ENCODE measurements at regions not wholly inside any gene's neighbourhood (a gene's known extent, or its start where the extent isn't known, plus 50 kb on each side); places are given as distances from the start of the nearest gene placed in this dataset.

DNA sequence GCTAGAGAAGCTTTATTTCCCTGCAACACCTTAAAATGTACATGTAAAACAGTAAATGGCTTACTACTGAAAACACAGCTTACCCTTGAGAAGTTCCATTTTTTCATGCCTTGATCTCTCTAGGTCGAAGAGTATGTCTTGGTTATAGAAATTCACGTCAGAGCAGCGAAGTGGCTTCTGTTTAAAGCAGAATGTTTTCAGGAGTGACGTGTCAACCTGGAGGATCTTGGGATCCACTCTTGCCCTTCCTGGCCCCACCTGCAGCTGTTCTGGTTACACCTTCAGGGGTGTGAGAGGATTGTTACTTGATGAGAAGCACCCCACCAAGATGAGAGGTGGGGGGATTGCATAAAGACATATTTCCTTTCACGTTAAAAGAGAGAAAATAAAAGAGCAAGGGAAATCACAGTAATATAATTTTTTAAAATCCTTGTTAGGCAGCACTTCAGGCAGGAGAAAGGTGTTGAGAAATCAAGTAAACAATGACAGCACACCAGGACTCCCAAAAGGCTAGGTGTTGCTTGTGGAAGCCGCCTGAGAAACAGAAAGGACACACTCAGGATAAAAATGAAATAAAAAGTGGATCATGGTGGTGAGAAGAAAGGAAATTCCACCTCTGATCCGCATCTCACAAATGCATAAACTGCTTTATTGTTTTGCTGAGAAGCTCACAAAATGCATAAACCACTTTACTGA is 149.7 kb downstream of the UNC5CL start:
- no peak overlapping the region for H3K4me3 ChIP-seq (ENCODE audit: low read length in 2 of 2)
- no peaks in the 10 kb centered on the region for H3K27me3 ChIP-seq (ENCODE audit: control insufficient read depth in 1 of 2, insufficient read depth in 2 of 2, low read length in 1 of 2)
- 93% methylated on average over 7 of the region's 7 CpGs for WGBS, 2 donors
- ATAC-seq (ENCODE audit: low FRiP score) (no peak), DNase-seq (no peak)
- no peaks in the 10 kb centered on the region for H3K36me3 ChIP-seq (ENCODE audit: control insufficient read depth in 1 of 2, insufficient read depth in 2 of 2, low read length in 1 of 2)
- intact Hi-C loops (cut with DNase I): no loop called here
- no peaks in the 10 kb centered on the region for H3K9me3 ChIP-seq (ENCODE audit: control insufficient read depth, low read length)
- no peaks in the 10 kb centered on the region for H3K4me1 ChIP-seq (ENCODE audit: control insufficient read depth in 1 of 2, insufficient read depth in 2 of 2, low read length in 2 of 2)
- no peak overlapping the region for H3K27ac ChIP-seq (ENCODE audit: low read depth in 1 of 2, low read length in 2 of 2)

GRCh38 chr6:40888456-40888990 is 150.5 kb downstream of the UNC5CL start:
- DNase-seq (no peak), ATAC-seq (ENCODE audit: low FRiP score) (no peak)
- intact Hi-C loops (cut with DNase I): no loop called here
- 59 to 62% methylated on average over 3 of the region's 3 CpGs for WGBS, 2 donors
- Histone ChIP-seq H3K4me3 (ENCODE audit: low read length in 2 of 2) (no peak overlapping the region), H3K4me1 (ENCODE audit: control insufficient read depth in 1 of 2, insufficient read depth in 2 of 2, low read length in 2 of 2) (no peaks in the 10 kb centered on the region), H3K9me3 (ENCODE audit: control insufficient read depth, low read length) (no peaks in the 10 kb centered on the region), H3K36me3 (ENCODE audit: control insufficient read depth in 1 of 2, insufficient read depth in 2 of 2, low read length in 1 of 2) (no peaks in the 10 kb centered on the region), H3K27me3 (ENCODE audit: control insufficient read depth in 1 of 2, insufficient read depth in 2 of 2, low read length in 1 of 2) (no peaks in the 10 kb centered on the region), H3K27ac (ENCODE audit: low read depth in 1 of 2, low read length in 2 of 2) (no peak overlapping the region)

DNA sequence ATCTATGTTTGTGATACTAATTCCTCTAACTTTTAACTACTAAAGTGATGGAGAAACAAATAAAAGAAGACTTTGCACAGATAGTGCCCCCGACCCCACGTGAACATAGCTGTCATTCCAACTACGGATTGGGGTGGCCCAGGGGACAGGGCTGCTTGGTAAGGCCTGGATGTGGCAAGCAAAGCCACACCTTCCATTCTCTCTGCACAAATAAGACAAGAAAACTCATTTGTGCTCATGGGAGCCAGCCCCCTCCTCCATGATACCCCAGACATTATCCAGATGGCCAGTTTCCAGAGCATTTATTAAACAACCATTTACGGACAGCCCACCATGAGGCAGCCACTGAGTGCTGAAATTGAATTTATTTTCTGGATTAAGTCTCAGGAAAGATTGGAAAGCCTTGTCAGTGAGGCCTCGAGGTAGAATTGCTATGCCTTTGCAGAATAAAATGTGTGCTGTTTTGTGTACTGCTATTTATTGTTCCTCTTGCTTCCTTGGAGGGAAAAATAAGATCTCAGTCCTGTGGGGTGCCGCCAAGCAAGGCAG is 151.2 kb downstream of the UNC5CL start:
- DNase-seq (no peak), ATAC-seq (ENCODE audit: low FRiP score) (no peak)
- intact Hi-C loops (cut with DNase I): no loop called here
- no peaks in the 10 kb centered on the region for H3K4me1 ChIP-seq (ENCODE audit: control insufficient read depth in 1 of 2, insufficient read depth in 2 of 2, low read length in 2 of 2)
- 83 to 84% methylated on average over 6 of the region's 6 CpGs for WGBS, 2 donors
- no peaks in the 10 kb centered on the region for H3K27me3 ChIP-seq (ENCODE audit: control insufficient read depth in 1 of 2, insufficient read depth in 2 of 2, low read length in 1 of 2)
- H3K4me3 ChIP-seq (ENCODE audit: low read length in 2 of 2): no peak overlapping the region
- H3K9me3 ChIP-seq (ENCODE audit: control insufficient read depth, low read length): no peaks in the 10 kb centered on the region
- no peaks in the 10 kb centered on the region for H3K36me3 ChIP-seq (ENCODE audit: control insufficient read depth in 1 of 2, insufficient read depth in 2 of 2, low read length in 1 of 2)
- no peak overlapping the region for H3K27ac ChIP-seq (ENCODE audit: low read depth in 1 of 2, low read length in 2 of 2)

- Histone ChIP-seq H3K27me3 (ENCODE audit: control insufficient read depth in 1 of 2, insufficient read depth in 2 of 2, low read length in 1 of 2) (no peaks in the 10 kb centered on the region), H3K27ac (ENCODE audit: low read depth in 1 of 2, low read length in 2 of 2) (no peak overlapping the region), H3K36me3 (ENCODE audit: control insufficient read depth in 1 of 2, insufficient read depth in 2 of 2, low read length in 1 of 2) (no peaks in the 10 kb centered on the region), H3K9me3 (ENCODE audit: control insufficient read depth, low read length) (no peaks in the 10 kb centered on the region), H3K4me1 (ENCODE audit: control insufficient read depth in 1 of 2, insufficient read depth in 2 of 2, low read length in 2 of 2) (no peaks in the 10 kb centered on the region), H3K4me3 (ENCODE audit: low read length in 2 of 2) (no peak overlapping the region)
- WGBS, 2 donors: 84% methylated on average over 8 of the region's 8 CpGs
- intact Hi-C loops (cut with DNase I): no loop called here
- DNase-seq: no peak
- no peak for ATAC-seq (ENCODE audit: low FRiP score)
These were observed 151.8 kb downstream of the UNC5CL start for GRCh38 chr6:40887079-40887791.

- Histone ChIP-seq H3K4me3 (ENCODE audit: low read length in 2 of 2) (no peak overlapping the region), H3K9me3 (ENCODE audit: control insufficient read depth, low read length) (no peaks in the 10 kb centered on the region), H3K27me3 (ENCODE audit: control insufficient read depth in 1 of 2, insufficient read depth in 2 of 2, low read length in 1 of 2) (no peaks in the 10 kb centered on the region), H3K4me1 (ENCODE audit: control insufficient read depth in 1 of 2, insufficient read depth in 2 of 2, low read length in 2 of 2) (no peaks in the 10 kb centered on the region), H3K27ac (ENCODE audit: low read depth in 1 of 2, low read length in 2 of 2) (no peak overlapping the region), H3K36me3 (ENCODE audit: control insufficient read depth in 1 of 2, insufficient read depth in 2 of 2, low read length in 1 of 2) (no peaks in the 10 kb centered on the region)
- intact Hi-C loops (cut with DNase I): no loop called here
- DNase-seq: no peak
- 83 to 90% methylated on average over 5 of the region's 5 CpGs for WGBS, 2 donors
- ATAC-seq (ENCODE audit: low FRiP score): no peak
These were observed 153.8 kb downstream of the UNC5CL start for GRCh38 chr6:40885139-40885774.

- Histone ChIP-seq H3K4me1 (ENCODE audit: control insufficient read depth in 1 of 2, insufficient read depth in 2 of 2, low read length in 2 of 2) (no peaks in the 10 kb centered on the region), H3K4me3 (ENCODE audit: low read length in 2 of 2) (no peak overlapping the region), H3K27ac (ENCODE audit: low read depth in 1 of 2, low read length in 2 of 2) (no peak overlapping the region), H3K27me3 (ENCODE audit: control insufficient read depth in 1 of 2, insufficient read depth in 2 of 2, low read length in 1 of 2) (no peaks in the 10 kb centered on the region), H3K9me3 (ENCODE audit: control insufficient read depth, low read length) (no peaks in the 10 kb centered on the region), H3K36me3 (ENCODE audit: control insufficient read depth in 1 of 2, insufficient read depth in 2 of 2, low read length in 1 of 2) (no peaks in the 10 kb centered on the region)
- DNase-seq: no peak
- intact Hi-C loops (cut with DNase I): no loop called here
- WGBS, 2 donors: 53 to 61% methylated on average over 6 of the region's 6 CpGs
- ATAC-seq (ENCODE audit: low FRiP score): no peak
These were observed 156.6 kb downstream of the UNC5CL start for GRCh38 chr6:40882323-40882997.

GRCh38 chr6:40881501-40881900 is 157.5 kb downstream of the UNC5CL start:
- intact Hi-C loops (cut with DNase I): no loop called here
- ATAC-seq (ENCODE audit: low FRiP score): no peak
- no peak overlapping the region for H3K27ac ChIP-seq (ENCODE audit: low read depth in 1 of 2, low read length in 2 of 2)
- no peaks in the 10 kb centered on the region for H3K9me3 ChIP-seq (ENCODE audit: control insufficient read depth, low read length)
- H3K4me1 ChIP-seq (ENCODE audit: control insufficient read depth in 1 of 2, insufficient read depth in 2 of 2, low read length in 2 of 2): no peaks in the 10 kb centered on the region
- no peaks in the 10 kb centered on the region for H3K27me3 ChIP-seq (ENCODE audit: control insufficient read depth in 1 of 2, insufficient read depth in 2 of 2, low read length in 1 of 2)
- H3K4me3 ChIP-seq (ENCODE audit: low read length in 2 of 2): no peak overlapping the region
- DNase-seq: no peak
- no peaks in the 10 kb centered on the region for H3K36me3 ChIP-seq (ENCODE audit: control insufficient read depth in 1 of 2, insufficient read depth in 2 of 2, low read length in 1 of 2)
- WGBS, 2 donors: 92 to 93% methylated on average over 2 of the region's 2 CpGs

GRCh38 chr6:40880906-40881305 is 158.1 kb downstream of the UNC5CL start:
- 56 to 67% methylated on average over 2 of the region's 2 CpGs for WGBS, 2 donors

More at GRCh38 chr6:40880906-40881305, 158.1 kb downstream of the UNC5CL start:
- Histone ChIP-seq H3K4me1 (ENCODE audit: control insufficient read depth in 1 of 2, insufficient read depth in 2 of 2, low read length in 2 of 2) (no peaks in the 10 kb centered on the region), H3K36me3 (ENCODE audit: control insufficient read depth in 1 of 2, insufficient read depth in 2 of 2, low read length in 1 of 2) (no peaks in the 10 kb centered on the region), H3K9me3 (ENCODE audit: control insufficient read depth, low read length) (no peaks in the 10 kb centered on the region), H3K27ac (ENCODE audit: low read depth in 1 of 2, low read length in 2 of 2) (no peak overlapping the region), H3K27me3 (ENCODE audit: control insufficient read depth in 1 of 2, insufficient read depth in 2 of 2, low read length in 1 of 2) (no peaks in the 10 kb centered on the region), H3K4me3 (ENCODE audit: low read length in 2 of 2) (no peak overlapping the region)
- DNase-seq (no peak), ATAC-seq (ENCODE audit: low FRiP score) (no peak)
- intact Hi-C loops (cut with DNase I): no loop called here

Data from aorta (tissue), 5 donors.